HFFc6 (cell line): ENCODE measurements at regions not wholly inside any gene's neighbourhood (a gene's known extent, or its start where the extent isn't known, plus 50 kb on each side); places are given as distances from the start of the nearest gene placed in this dataset.

Experiments used
- DNase-seq: peaks from one replicate; pipeline ENCODE4 v3.0.0-alpha.2; 2018
- H3K27ac Mint-ChIP-seq: 2 replicates; pipeline ENCODE4 v1.8.0; 2020; ENCODE audit warnings: mild to moderate bottlenecking, mixed read lengths
- H3K27me3 Mint-ChIP-seq: 2 replicates; pipeline ENCODE4 v1.8.0; 2021; ENCODE audit warnings: mild to moderate bottlenecking, moderate library complexity, mixed read lengths; ENCODE audit not compliant: insufficient read depth
- H3K36me3 Mint-ChIP-seq: 2 replicates; pipeline ENCODE4 v1.8.0; 2021; ENCODE audit warnings: low read depth, mixed read lengths
- H3K4me1 Mint-ChIP-seq: 2 replicates; pipeline ENCODE4 v1.8.0; 2020; ENCODE audit warnings: low read depth, mixed read lengths
- H3K4me3 Mint-ChIP-seq: 2 replicates; pipeline ENCODE4 v1.8.0; 2020; ENCODE audit warnings: mild to moderate bottlenecking, moderate library complexity, mixed read lengths
- H3K9me3 Mint-ChIP-seq: 2 replicates; pipeline ENCODE4 v1.8.0; 2020; ENCODE audit warnings: mild to moderate bottlenecking, mixed read lengths
- TF ChIP-seq, protein P1 (sequence below): fragments of 200-600 bp; sonication (generic); IDR thresholded peaks from 2 replicates; pipeline ENCODE4 v1.5.0; 2021; ENCODE audit warnings: antibody characterized with exemption, mild to moderate bottlenecking

DNA sequence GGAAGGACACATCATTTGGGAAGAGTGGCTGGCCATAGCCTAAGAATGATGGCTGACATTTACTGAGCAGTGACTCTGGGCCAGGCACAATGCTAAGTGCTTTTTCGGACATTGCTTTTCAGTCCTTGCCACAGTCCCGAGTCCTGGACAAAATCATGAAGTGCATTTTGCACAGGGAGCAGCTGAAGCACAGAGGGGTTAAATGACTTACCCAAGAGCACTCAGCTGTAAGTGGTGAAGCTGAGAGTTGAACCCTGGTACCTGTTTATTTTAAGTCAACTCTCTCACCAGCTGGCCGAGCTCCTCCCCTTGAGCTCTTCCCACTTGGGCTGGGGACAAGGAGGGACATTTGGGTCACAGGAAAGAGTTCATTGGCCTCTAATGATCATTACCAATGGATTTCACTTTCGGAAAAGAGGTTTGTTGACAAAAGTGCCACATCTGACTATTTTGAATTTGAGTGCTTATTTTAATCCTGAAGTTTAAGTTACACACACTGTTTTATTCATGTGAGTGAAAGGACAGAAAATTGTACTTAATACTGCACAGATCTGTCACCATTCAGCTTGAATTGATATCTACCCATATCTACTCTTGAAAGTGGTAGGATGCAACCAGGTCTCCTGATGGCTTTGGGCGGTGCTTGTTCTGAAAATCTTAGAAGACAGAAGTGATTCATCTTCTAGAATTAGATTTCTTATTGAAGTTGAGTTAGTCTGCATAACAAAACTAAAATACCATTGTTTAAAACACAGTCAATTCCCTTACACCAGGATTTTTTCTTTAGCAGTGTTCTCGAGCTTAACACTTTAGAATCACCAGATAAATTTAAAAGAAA lies 368.7 kb upstream of the PROK2 start:
- no peak for DNase-seq
- Mint-ChIP-seq H3K4me1 (peaks cover 35% of the 10 kb centered on the region), H3K9me3 (no peaks in the 10 kb centered on the region), H3K36me3 (no peaks in the 10 kb centered on the region), H3K4me3 (peak overlapping the region; percentile 82), H3K27me3 (peaks cover 8% of the 10 kb centered on the region), H3K27ac (no peak overlapping the region)
- TF ChIP-seq, protein P1, sequence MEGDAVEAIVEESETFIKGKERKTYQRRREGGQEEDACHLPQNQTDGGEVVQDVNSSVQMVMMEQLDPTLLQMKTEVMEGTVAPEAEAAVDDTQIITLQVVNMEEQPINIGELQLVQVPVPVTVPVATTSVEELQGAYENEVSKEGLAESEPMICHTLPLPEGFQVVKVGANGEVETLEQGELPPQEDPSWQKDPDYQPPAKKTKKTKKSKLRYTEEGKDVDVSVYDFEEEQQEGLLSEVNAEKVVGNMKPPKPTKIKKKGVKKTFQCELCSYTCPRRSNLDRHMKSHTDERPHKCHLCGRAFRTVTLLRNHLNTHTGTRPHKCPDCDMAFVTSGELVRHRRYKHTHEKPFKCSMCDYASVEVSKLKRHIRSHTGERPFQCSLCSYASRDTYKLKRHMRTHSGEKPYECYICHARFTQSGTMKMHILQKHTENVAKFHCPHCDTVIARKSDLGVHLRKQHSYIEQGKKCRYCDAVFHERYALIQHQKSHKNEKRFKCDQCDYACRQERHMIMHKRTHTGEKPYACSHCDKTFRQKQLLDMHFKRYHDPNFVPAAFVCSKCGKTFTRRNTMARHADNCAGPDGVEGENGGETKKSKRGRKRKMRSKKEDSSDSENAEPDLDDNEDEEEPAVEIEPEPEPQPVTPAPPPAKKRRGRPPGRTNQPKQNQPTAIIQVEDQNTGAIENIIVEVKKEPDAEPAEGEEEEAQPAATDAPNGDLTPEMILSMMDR: no peak

DNA sequence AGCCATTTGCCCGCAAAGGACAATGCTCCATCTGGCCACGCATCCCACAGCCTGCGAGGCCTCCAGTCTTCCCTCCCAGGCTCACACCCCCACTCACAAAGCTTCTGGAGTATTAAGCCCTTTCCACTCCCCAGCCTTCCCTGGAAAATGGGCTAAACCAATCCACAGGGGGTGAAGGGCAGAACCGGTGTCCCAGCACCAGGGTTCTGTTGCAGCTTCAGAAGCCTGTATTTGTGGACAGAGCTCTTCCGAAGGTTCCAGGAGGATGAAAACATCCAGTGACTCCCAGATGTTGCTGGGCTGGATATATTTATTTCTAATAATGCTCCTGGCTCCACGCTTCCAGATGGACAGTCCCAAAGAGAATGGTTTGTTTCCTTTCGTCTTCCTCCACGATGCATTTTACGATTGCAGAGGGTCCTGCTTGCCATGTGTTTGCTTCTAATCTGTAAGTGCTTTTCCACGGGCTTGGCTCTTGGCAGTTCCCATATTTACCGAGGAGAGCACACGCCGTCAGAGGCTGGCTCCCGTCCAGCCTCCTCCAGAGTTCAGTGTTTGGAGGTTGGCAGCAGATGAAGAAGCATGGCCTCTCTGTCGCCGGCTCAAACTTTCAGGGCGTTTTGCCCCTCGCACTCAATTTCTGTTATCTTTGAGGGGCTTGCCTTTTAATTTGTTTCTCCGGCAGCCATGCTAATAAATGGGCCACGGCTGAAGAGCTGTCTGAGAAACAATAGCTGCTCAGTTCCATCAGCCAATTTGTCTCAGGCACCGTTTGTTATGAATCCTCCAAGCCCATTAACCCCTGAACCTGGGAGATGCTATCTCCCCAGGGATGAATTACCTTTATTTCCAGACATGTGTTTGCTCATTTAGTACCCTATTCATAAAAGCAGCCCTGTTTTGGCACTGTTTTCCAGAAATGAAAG lies 367.9 kb upstream of the PROK2 start:
- Mint-ChIP-seq H3K27ac (peak overlapping the region; percentile 48; the same call in 1 of the 2 replicates), H3K36me3 (no peaks in the 10 kb centered on the region), H3K4me3 (peak overlapping the region; percentile 82), H3K4me1 (peaks cover 30% of the 10 kb centered on the region), H3K9me3 (no peaks in the 10 kb centered on the region), H3K27me3 (peaks cover 11% of the 10 kb centered on the region)
- DNase-seq: peak; percentile 23
- TF ChIP-seq, protein P1: no peak

DNA sequence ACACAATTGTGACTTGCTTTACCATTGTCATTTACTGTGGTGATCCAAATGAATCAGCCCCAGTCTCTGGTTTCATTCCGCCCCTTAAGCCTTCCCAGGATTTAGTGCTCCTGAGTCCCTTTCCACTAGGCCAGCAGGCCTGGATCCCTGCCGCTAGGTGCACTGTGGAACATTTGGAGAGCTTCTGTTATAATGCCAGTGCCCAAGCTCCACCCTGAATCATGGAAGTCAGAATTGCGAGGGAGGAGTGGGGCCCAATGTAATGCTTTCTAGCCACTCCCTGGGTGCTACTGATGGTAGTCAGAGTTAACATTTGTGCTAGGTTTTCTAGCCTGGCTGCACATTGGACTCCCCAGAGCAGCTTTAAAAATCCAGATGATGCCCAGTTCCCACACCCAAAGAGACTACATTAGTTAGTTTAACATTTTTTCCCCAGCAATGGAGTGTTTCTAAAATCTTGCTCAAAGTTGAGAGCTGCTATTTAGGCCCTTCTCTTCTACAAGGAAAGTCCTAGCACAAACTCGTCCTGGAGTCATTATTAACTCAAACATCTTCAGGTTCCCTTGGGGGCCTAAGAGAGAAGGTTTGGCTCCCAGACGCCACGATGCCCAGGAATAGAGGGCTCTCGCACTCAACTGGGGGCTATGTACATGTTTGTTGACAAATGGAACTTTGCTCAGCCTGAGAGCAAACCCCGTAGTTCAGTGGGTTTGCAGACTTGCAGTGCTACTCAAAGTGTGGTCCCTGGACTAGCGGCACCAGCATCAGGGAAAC lies 366.7 kb upstream of the PROK2 start:
- no peak for DNase-seq
- H3K27ac Mint-ChIP-seq: no peak overlapping the region
- TF ChIP-seq, protein P1: no peak
- H3K4me3 Mint-ChIP-seq: no peak overlapping the region
- peaks cover 11% of the 10 kb centered on the region for H3K27me3 Mint-ChIP-seq
- no peaks in the 10 kb centered on the region for H3K36me3 Mint-ChIP-seq
- peaks cover 29% of the 10 kb centered on the region for H3K4me1 Mint-ChIP-seq
- H3K9me3 Mint-ChIP-seq: no peaks in the 10 kb centered on the region

DNA sequence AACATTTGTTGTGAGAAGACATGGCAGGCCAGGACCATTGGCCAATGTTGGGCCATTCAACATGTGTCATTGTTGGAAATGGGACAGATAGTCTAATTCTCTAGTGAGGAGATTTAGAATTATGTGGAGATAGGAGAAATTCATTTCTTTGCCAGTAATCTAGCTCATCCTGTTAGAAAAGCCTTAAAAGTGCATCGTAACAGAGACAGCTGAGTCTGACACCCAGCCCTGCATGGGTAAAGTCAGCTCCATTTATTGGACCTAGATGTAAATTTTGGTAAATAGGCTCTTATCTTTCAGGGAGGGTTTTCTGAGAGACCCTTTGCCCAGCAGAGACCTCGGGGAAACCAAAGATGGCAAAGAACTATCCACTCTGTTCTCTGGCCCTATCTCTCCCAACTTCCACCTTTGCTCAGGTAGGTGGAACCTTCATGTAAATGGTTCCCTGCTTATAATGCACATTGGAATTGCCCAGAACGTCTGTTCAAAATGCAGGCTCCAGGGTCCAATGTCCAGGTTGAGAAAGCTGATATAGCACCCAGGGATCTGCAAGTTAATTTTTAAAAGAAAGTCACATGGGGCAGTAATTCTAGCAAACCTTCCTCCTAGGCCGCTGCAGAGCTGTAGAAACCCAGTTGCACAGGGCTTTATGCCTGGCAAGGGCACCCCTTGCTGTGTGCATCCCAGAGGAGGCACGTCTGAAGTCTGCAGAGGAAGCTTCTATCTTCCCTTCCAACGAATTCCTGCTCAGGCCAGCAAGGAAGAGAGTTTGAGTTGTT lies 365.9 kb upstream of the PROK2 start:
- Mint-ChIP-seq H3K4me1 (peaks cover 21% of the 10 kb centered on the region), H3K27ac (no peak overlapping the region), H3K36me3 (no peaks in the 10 kb centered on the region), H3K27me3 (peaks cover 9% of the 10 kb centered on the region), H3K9me3 (no peaks in the 10 kb centered on the region), H3K4me3 (no peak overlapping the region)
- DNase-seq: no peak
- TF ChIP-seq, protein P1: no peak
